K562 (cell line): ENCODE measurements at regions not wholly inside any gene's neighbourhood (a gene's known extent, or its start where the extent isn't known, plus 50 kb on each side); places are given as distances from the start of the nearest gene placed in this dataset.

Experiments
- CBFA2T3 ChIP-seq: fragments of 450-650 bp; IDR thresholded peaks from 2 replicates; pipeline ENCODE4 v1.6.1; 2017
- CTCF ChIP-seq, 3 experiments: IDR thresholded peaks in 2 of 3; conservative IDR thresholded peaks in 1 of 3; 2 replicates each; pipeline ENCODE4 v1.5.1; 2011 to 2012; ENCODE audit warnings: low read length in 3 of 3, mild to moderate bottlenecking in 3 of 3, control low read depth in 2 of 3, improper control_type of control experiment in 1 of 3, inconsistent platforms in 1 of 3, low read depth in 1 of 3, mixed read lengths in 1 of 3, moderate library complexity in 1 of 3; ENCODE audit not compliant: insufficient read depth in 2 of 3
- FOXA1 ChIP-seq: fragments of 450-650 bp; IDR thresholded peaks from 2 replicates; pipeline ENCODE4 v1.6.1; 2016; ENCODE audit warnings: mild to moderate bottlenecking, borderline replicate concordance
- FOXA3 ChIP-seq, 2 experiments: fragments of 450-650 bp in 1 of 2; sonication (generic) in 1 of 2; formaldehyde crosslinking; IDR thresholded peaks in 1 of 2; conservative IDR thresholded peaks in 1 of 2; 2 replicates each; pipeline versions ENCODE4 v1.4.0 to v1.8.0; 2020 to 2022; ENCODE audit warnings: mild to moderate bottlenecking in 2 of 2, missing genetic modification reagents in 1 of 2
- HMGXB4 ChIP-seq: sonication (generic); formaldehyde crosslinking; IDR thresholded peaks from 2 replicates; pipeline ENCODE4 v1.8.1; 2023; ENCODE audit warnings: mild to moderate bottlenecking, missing genetic modification reagents
- NRF1 ChIP-seq, 2 experiments: fragments of 450-650 bp; IDR thresholded peaks in 1 of 2; conservative IDR thresholded peaks in 1 of 2; 2 replicates each; pipeline ENCODE4 v1.6.1; 2014; ENCODE audit warnings: mild to moderate bottlenecking in 2 of 2
- YBX1 ChIP-seq: fragments of 450-650 bp; IDR thresholded peaks from 2 replicates; pipeline ENCODE4 v1.7.1; 2016; ENCODE audit warnings: mild to moderate bottlenecking
- ZBTB5 ChIP-seq: fragments of 450-650 bp; IDR thresholded peaks from 2 replicates; pipeline ENCODE4 v1.6.1; 2017; ENCODE audit warnings: antibody characterized with exemption

- no peak for TF ChIP-seq FOXA1
- no peak for TF ChIP-seq CTCF (IDR thresholded peaks at IDR 0.05 in 2 of 3, conservative IDR thresholded peaks at IDR 0.05 in 1 of 3; ENCODE audit: insufficient read depth in 2 of 3, low read depth in 1 of 3, low read length in 3 of 3)
- no peak for TF ChIP-seq FOXA3 (CRISPR knock-in tag; conservative IDR thresholded peaks at IDR 0.05 in 1 of 2, IDR thresholded peaks at IDR 0.05 in 1 of 2)
- TF ChIP-seq HMGXB4 (CRISPR knock-in tag), result no peak
- no peak for TF ChIP-seq YBX1
- no peak for TF ChIP-seq CBFA2T3
- no peak for TF ChIP-seq ZBTB5
- no peak for TF ChIP-seq NRF1 (conservative IDR thresholded peaks at IDR 0.05 in 1 of 2, IDR thresholded peaks at IDR 0.05 in 1 of 2)
These were observed 492.5 kb upstream of the SOX9 start for GRCh38 chr17:71628306-71628705.
